GM12892 (cell line): ENCODE measurements at regions not wholly inside any gene's neighbourhood (a gene's known extent, or its start where the extent isn't known, plus 50 kb on each side); places are given as distances from the start of the nearest gene placed in this dataset.

Source experiments
- DNase-seq: peaks from one replicate; pipeline ENCODE4 v3.0.0; 2011; ENCODE audit not compliant: insufficient read length
- FAIRE-seq: peaks from 2 replicates; lab custom pipeline; 2011; peaks lifted over from hg19 to GRCh38; lab: Jason Lieb, UNC
- POLR2A ChIP-seq: IDR thresholded peaks from 2 replicates; pipeline ENCODE4 v1.6.1; 2011; ENCODE audit warnings: low read depth, low read length, control low read depth
- POLR2AphosphoS5 ChIP-seq: IDR thresholded peaks from 2 replicates; pipeline ENCODE4 v1.6.1; 2011; ENCODE audit warnings: low read depth, low read length, control low read depth
- TAF1 ChIP-seq: IDR thresholded peaks from 2 replicates; pipeline ENCODE4 v1.6.1; 2011; ENCODE audit warnings: low read depth, mild to moderate bottlenecking, control low read depth, low read length, borderline replicate concordance

- FAIRE-seq: no peak
- no peak for TF ChIP-seq POLR2AphosphoS5
- no peak for TF ChIP-seq TAF1
- no peak for TF ChIP-seq POLR2A
- no peak for DNase-seq
These were observed 398.2 kb downstream of the COL12A1 start for GRCh38 chr6:74807674-74808073.

GRCh38 chr6:74805916-74806696 lies 399.7 kb downstream of the COL12A1 start:
- no peak for FAIRE-seq

GRCh38 chr6:74798302-74798701 lies 407.6 kb downstream of the COL12A1 start:
- TF ChIP-seq TAF1 (no peak), POLR2AphosphoS5 (no peak), POLR2A (no peak)
- FAIRE-seq (no peak), DNase-seq (no peak)

More at GRCh38 chr6:74805916-74806696, 399.7 kb downstream of the COL12A1 start:
- TF ChIP-seq POLR2A (no peak), TAF1 (no peak), POLR2AphosphoS5 (no peak)
- no peak for DNase-seq

- FAIRE-seq (no peak), DNase-seq (no peak)
- TF ChIP-seq POLR2AphosphoS5 (no peak), POLR2A (no peak), TAF1 (no peak)
These were observed 420.6 kb downstream of the COL12A1 start for GRCh38 chr6:74785236-74785635.

GRCh38 chr6:74782346-74782745 lies 423.5 kb downstream of the COL12A1 start:
- TF ChIP-seq TAF1 (no peak), POLR2A (no peak), POLR2AphosphoS5 (no peak)
- no peak for FAIRE-seq
- no peak for DNase-seq

- no peak for TF ChIP-seq POLR2AphosphoS5
- no peak for TF ChIP-seq POLR2A
- TF ChIP-seq TAF1: no peak
- FAIRE-seq (no peak), DNase-seq (no peak)
These were observed 425.0 kb downstream of the COL12A1 start for GRCh38 chr6:74780831-74781230.

GRCh38 chr6:74768738-74769137 lies 437.1 kb downstream of the COL12A1 start:
- TF ChIP-seq POLR2A (no peak), TAF1 (no peak), POLR2AphosphoS5 (no peak)
- DNase-seq (no peak), FAIRE-seq (no peak)

- DNase-seq: no peak
- FAIRE-seq: no peak
- TF ChIP-seq POLR2A (no peak), TAF1 (no peak), POLR2AphosphoS5 (no peak)
These were observed 437.7 kb downstream of the COL12A1 start for GRCh38 chr6:74768120-74768519.

GRCh38 chr6:74765486-74765885 lies 440.4 kb downstream of the COL12A1 start:
- DNase-seq (no peak), FAIRE-seq (no peak)

GRCh38 chr6:74764486-74764885 lies 441.4 kb downstream of the COL12A1 start:
- DNase-seq (no peak), FAIRE-seq (no peak)
- TF ChIP-seq TAF1: no peak
- TF ChIP-seq POLR2AphosphoS5: no peak
- TF ChIP-seq POLR2A: no peak

More at GRCh38 chr6:74765486-74765885, 440.4 kb downstream of the COL12A1 start:
- no peak for TF ChIP-seq POLR2AphosphoS5
- TF ChIP-seq POLR2A: no peak
- TF ChIP-seq TAF1: no peak

GRCh38 chr6:74762841-74763240 lies 443.0 kb downstream of the COL12A1 start:
- TF ChIP-seq TAF1: no peak
- TF ChIP-seq POLR2AphosphoS5: no peak
- no peak for TF ChIP-seq POLR2A
- no peak for DNase-seq
- FAIRE-seq: no peak

GRCh38 chr6:74757813-74758212 lies 448.0 kb downstream of the COL12A1 start:
- no peak for TF ChIP-seq POLR2AphosphoS5
- TF ChIP-seq POLR2A: no peak
- TF ChIP-seq TAF1: no peak
- no peak for DNase-seq
- no peak for FAIRE-seq
